IMR-90 (cell line): ENCODE measurements at regions not wholly inside any gene's neighbourhood (a gene's known extent, or its start where the extent isn't known, plus 50 kb on each side); places are given as distances from the start of the nearest gene placed in this dataset.

Experiments
- ATAC-seq: fragments of 200-7000 bp; cut with Tn5 transposase; 2 replicates; pipeline ENCODE4 v1.9.1; 2020; ENCODE audit warnings: low read depth, mild to moderate bottlenecking, moderate library complexity
- BruUV-seq: library from RNA; stranded (reverse); fragments of 400-500 nt; replicated peaks from 2 replicates; lab custom pipeline; 2021; lab: Mats Ljungman, UMichigan
- CTCF ChIA-PET: fragments of 300-600 bp; formaldehyde crosslinking; extraction: SDS; loops from one replicate; lab custom pipeline; 2021; ENCODE audit warnings: antibody characterized with exemption; lab: Yijun Ruan, JAX
- POLR2A ChIA-PET: fragments of 300-600 bp; sonication (Branson Sonifier 250); formaldehyde crosslinking; loops from one replicate; lab custom pipeline; 2022; ENCODE audit warnings: antibody characterized with exemption; ENCODE audit not compliant: unreplicated experiment; lab: Charles Lee
- DNase-seq: peaks from one replicate; pipeline ENCODE4 v3.0.0; 2013
- H2AFZ ChIP-seq: replicated peaks from 2 replicates; pipeline ENCODE3; 2013; ENCODE audit warnings: low read length, mild to moderate bottlenecking; ENCODE audit not compliant: poor library complexity
- H2AK5ac ChIP-seq: 2 replicates; pipeline ENCODE4 v1.6.1; 2013; ENCODE audit warnings: low read depth, low read length, inconsistent platforms
- H2AK9ac ChIP-seq: replicated peaks from 2 replicates; pipeline ENCODE3; 2013; ENCODE audit warnings: mild to moderate bottlenecking, low read depth, low read length, moderate library complexity; ENCODE audit not compliant: poor library complexity
- H2BK120ac ChIP-seq: 2 replicates; pipeline ENCODE4 v1.6.1; 2013; ENCODE audit warnings: low read depth, low read length, inconsistent platforms
- H2BK15ac ChIP-seq: 3 replicates; pipeline ENCODE4 v1.6.1; 2013; ENCODE audit warnings: low read depth, low read length, inconsistent platforms
- H2BK20ac ChIP-seq: 2 replicates; pipeline ENCODE4 v1.6.1; 2013; ENCODE audit warnings: low read depth, mild to moderate bottlenecking, inconsistent platforms, low read length, moderate library complexity
- H2BK5ac ChIP-seq: 2 replicates; pipeline ENCODE4 v1.6.1; 2013; ENCODE audit warnings: mild to moderate bottlenecking, low read depth, low read length, inconsistent platforms; ENCODE audit not compliant: poor library complexity, severe bottlenecking
- H3K14ac ChIP-seq: replicated peaks from 2 replicates; pipeline ENCODE4 v1.6.1; 2013; ENCODE audit warnings: low read depth, low read length, inconsistent platforms
- H3K18ac ChIP-seq: 2 replicates; pipeline ENCODE4 v1.6.1; 2013; ENCODE audit warnings: low read depth, low read length, control low read depth
- H3K23ac ChIP-seq: 2 replicates; pipeline ENCODE4 v1.6.1; 2013; ENCODE audit warnings: low read depth, low read length, inconsistent platforms
- H3K27ac ChIP-seq: 2 replicates; pipeline ENCODE4 v1.5.1; 2013; ENCODE audit warnings: mild to moderate bottlenecking, control low read depth, low read length; ENCODE audit not compliant: insufficient read depth
- H3K27me3 ChIP-seq: 2 replicates; pipeline ENCODE4 v1.6.1; 2013; ENCODE audit warnings: low read length; ENCODE audit not compliant: control insufficient read depth, insufficient read depth
- H3K36me3 ChIP-seq: 2 replicates; pipeline ENCODE4 v1.6.1; 2013; ENCODE audit warnings: low read length, mixed read lengths; ENCODE audit not compliant: control insufficient read depth, insufficient read depth
- H3K4ac ChIP-seq: 2 replicates; pipeline ENCODE4 v1.6.1; 2013; ENCODE audit warnings: low read depth, low read length, inconsistent platforms
- H3K4me1 ChIP-seq: 2 replicates; pipeline ENCODE4 v1.6.1; 2013; ENCODE audit warnings: low read length, mixed read lengths; ENCODE audit not compliant: control insufficient read depth, insufficient read depth
- H3K4me2 ChIP-seq: 2 replicates; pipeline ENCODE4 v1.6.1; 2013; ENCODE audit warnings: low read depth, mild to moderate bottlenecking, control low read depth, low read length, moderate library complexity
- H3K4me3 ChIP-seq: 2 replicates; pipeline ENCODE4 v1.5.1; 2013; ENCODE audit warnings: low read depth, mild to moderate bottlenecking, control low read depth, low read length, moderate library complexity; ENCODE audit not compliant: insufficient read depth
- H3K56ac ChIP-seq: 2 replicates; pipeline ENCODE4 v1.6.1; 2013; ENCODE audit warnings: low read length, inconsistent platforms; ENCODE audit not compliant: insufficient read depth; ENCODE audit errors: extremely low read depth
- H3K79me1 ChIP-seq, 2 experiments: 2 replicates each; pipeline ENCODE4 v1.6.1; 2013; ENCODE audit warnings: low read length in 2 of 2, inconsistent platforms in 1 of 2, low read depth in 1 of 2
- H3K9ac ChIP-seq: 2 replicates; pipeline ENCODE4 v1.6.1; 2013; ENCODE audit warnings: low read depth, low read length, control low read depth
- H3K9me1 ChIP-seq: 2 replicates; pipeline ENCODE4 v1.6.1; 2013; ENCODE audit warnings: low read length, inconsistent platforms; ENCODE audit not compliant: insufficient read depth
- H3K9me3 ChIP-seq: 2 replicates; pipeline ENCODE4 v1.6.1; 2013; ENCODE audit warnings: low read length; ENCODE audit not compliant: control insufficient read depth, insufficient read depth
- H4K20me1 ChIP-seq: 2 replicates; pipeline ENCODE4 v1.6.1; 2013; ENCODE audit warnings: low read length, inconsistent platforms; ENCODE audit not compliant: insufficient read depth
- H4K5ac ChIP-seq: 2 replicates; pipeline ENCODE4 v1.6.1; 2013; ENCODE audit warnings: mild to moderate bottlenecking, low read depth, low read length, control low read depth
- H4K8ac ChIP-seq, 2 experiments: 2 replicates each; pipeline ENCODE4 v1.6.1; 2013; ENCODE audit warnings: low read depth in 2 of 2, low read length in 2 of 2, control low read depth in 1 of 2, inconsistent platforms in 1 of 2
- H4K91ac ChIP-seq: 2 replicates; pipeline ENCODE4 v1.6.1; 2013; ENCODE audit warnings: low read depth, low read length, inconsistent platforms; ENCODE audit not compliant: insufficient read depth
- BHLHE40 ChIP-seq: fragments of 150-350 bp; IDR thresholded peaks from 2 replicates; pipeline ENCODE4 v1.6.1; 2016; ENCODE audit warnings: mild to moderate bottlenecking, low read depth, low read length
- CEBPB ChIP-seq: IDR thresholded peaks from 2 replicates; pipeline ENCODE4 v1.6.1; 2012; ENCODE audit warnings: low read depth, low read length, improper control_type of control experiment
- MAZ ChIP-seq: IDR thresholded peaks from 2 replicates; pipeline ENCODE4 v1.6.1; 2012; ENCODE audit warnings: low read depth, mild to moderate bottlenecking, low read length, improper control_type of control experiment, moderate library complexity, borderline replicate concordance
- MXI1 ChIP-seq: IDR thresholded peaks from 2 replicates; pipeline ENCODE4 v1.6.1; 2012; ENCODE audit warnings: low read depth, mild to moderate bottlenecking, low read length, moderate library complexity, borderline replicate concordance
- NFE2L2 ChIP-seq: fragments of 150-350 bp; IDR thresholded peaks from 2 replicates; pipeline ENCODE4 v1.6.1; 2016; ENCODE audit warnings: low read depth, mild to moderate bottlenecking, low read length
- POLR2A ChIP-seq: IDR thresholded peaks from 2 replicates; pipeline ENCODE4 v1.6.1; 2012; ENCODE audit warnings: mild to moderate bottlenecking, low read depth, low read length
- RCOR1 ChIP-seq: IDR thresholded peaks from 2 replicates; pipeline ENCODE4 v1.6.1; 2012; ENCODE audit warnings: mild to moderate bottlenecking, low read length, improper control_type of control experiment; ENCODE audit not compliant: insufficient replicate concordance
- RFX5 ChIP-seq: IDR thresholded peaks from 2 replicates; pipeline ENCODE4 v1.8.0; 2012; ENCODE audit warnings: low read depth, mild to moderate bottlenecking, low read length, moderate library complexity
- SMC3 ChIP-seq: fragments of 150-350 bp; IDR thresholded peaks from 2 replicates; pipeline ENCODE4 v1.6.1; 2016; ENCODE audit warnings: low read depth, mild to moderate bottlenecking, antibody characterized with exemption, low read length, moderate library complexity
- dilution Hi-C: fragments of 300-500 bp; cut with HindIII; formaldehyde crosslinking; loops from one replicate; pipeline ENCODE4 v1.14.3; 2018; ENCODE audit warnings: low sequenced_read_pairs; ENCODE audit not compliant: unreplicated experiment
- in situ Hi-C: fragments of 300-500 bp; cut with MboI; formaldehyde crosslinking; loops from 3 replicates; pipeline ENCODE4 v1.14.3; 2019; ENCODE audit warnings: low sequenced_read_pairs, inconsistent platforms, mixed read lengths
- intact Hi-C: fragments of 100-400 bp; cut with micrococcal nuclease; formaldehyde crosslinking; loops from 2 replicates; pipeline ENCODE4 v1.10.0; 2022
- TF ChIP-seq, protein P1 (sequence below): conservative IDR thresholded peaks from 2 replicates; pipeline ENCODE4 v1.5.1; 2012; ENCODE audit warnings: mild to moderate bottlenecking, low read depth, low read length, improper control_type of control experiment
- TF ChIP-seq, protein P2 (sequence below): fragments of 150-350 bp; IDR thresholded peaks from 2 replicates; pipeline ENCODE4 v1.6.1; 2017; ENCODE audit warnings: mild to moderate bottlenecking, antibody characterized with exemption, low read length, low read depth
- TF ChIP-seq, protein P3 (sequence below): fragments of 150-350 bp; IDR thresholded peaks from 2 replicates; pipeline ENCODE4 v1.6.1; 2016; ENCODE audit warnings: low read depth, mild to moderate bottlenecking, low read length, moderate library complexity, borderline replicate concordance

DNA sequence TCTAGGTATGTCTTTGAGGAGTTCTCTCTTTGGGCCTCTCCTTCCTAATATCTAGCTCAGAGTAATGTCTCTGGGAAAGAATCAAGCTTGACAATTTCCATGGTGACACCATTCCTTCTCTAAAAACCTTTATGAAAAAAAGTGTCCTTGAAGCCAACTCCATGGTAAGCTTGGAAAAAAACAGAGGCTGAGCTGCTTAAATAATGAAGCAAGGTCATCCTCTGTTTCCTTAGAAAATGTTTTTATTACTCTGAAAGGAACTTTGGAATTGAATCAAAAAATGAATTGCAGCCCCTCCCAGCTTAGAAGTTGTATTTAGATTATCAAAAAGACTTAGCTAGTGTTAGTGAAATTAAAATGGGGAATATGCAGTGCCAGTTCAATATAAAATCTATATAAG is 166.1 kb upstream of the KITLG start:
- Histone ChIP-seq H3K27ac (no peak overlapping the region), H3K18ac (no peak overlapping the region), H4K8ac (no peak overlapping the region), H3K4me2 (no peak overlapping the region), H2AK9ac (no peak overlapping the region), H3K4ac (no peak overlapping the region), H2BK20ac (no peak overlapping the region), H3K4me1 (no peaks in the 10 kb centered on the region), H3K23ac (no peak overlapping the region), H3K9me3 (no peaks in the 10 kb centered on the region), H3K9me1 (no peaks in the 10 kb centered on the region), H2AK5ac (no peak overlapping the region), H4K91ac (no peak overlapping the region), H2BK120ac (no peak overlapping the region), H2BK5ac (no peak overlapping the region), H3K9ac (no peak overlapping the region), H2BK15ac (no peak overlapping the region), H4K20me1 (no peaks in the 10 kb centered on the region), H4K5ac (no peak overlapping the region), H3K14ac (no peak overlapping the region), H3K27me3 (no peaks in the 10 kb centered on the region), H3K36me3 (no peaks in the 10 kb centered on the region), H2AFZ (no peak overlapping the region), H3K4me3 (no peak overlapping the region), H3K56ac (no peak overlapping the region), H3K79me1 (no peaks in the 10 kb centered on the region)
- in situ Hi-C loops (no loop called here), dilution Hi-C loops (no loop called here), intact Hi-C loops (no loop called here)
- no TSS peak for BruUV-seq
- TF ChIP-seq MXI1 (no peak), NFE2L2 (no peak), BHLHE40 (no peak), SMC3 (no peak), CEBPB (no peak), RFX5 (no peak), POLR2A (no peak), MAZ (no peak), RCOR1 (no peak)
- TF ChIP-seq, protein P1, sequence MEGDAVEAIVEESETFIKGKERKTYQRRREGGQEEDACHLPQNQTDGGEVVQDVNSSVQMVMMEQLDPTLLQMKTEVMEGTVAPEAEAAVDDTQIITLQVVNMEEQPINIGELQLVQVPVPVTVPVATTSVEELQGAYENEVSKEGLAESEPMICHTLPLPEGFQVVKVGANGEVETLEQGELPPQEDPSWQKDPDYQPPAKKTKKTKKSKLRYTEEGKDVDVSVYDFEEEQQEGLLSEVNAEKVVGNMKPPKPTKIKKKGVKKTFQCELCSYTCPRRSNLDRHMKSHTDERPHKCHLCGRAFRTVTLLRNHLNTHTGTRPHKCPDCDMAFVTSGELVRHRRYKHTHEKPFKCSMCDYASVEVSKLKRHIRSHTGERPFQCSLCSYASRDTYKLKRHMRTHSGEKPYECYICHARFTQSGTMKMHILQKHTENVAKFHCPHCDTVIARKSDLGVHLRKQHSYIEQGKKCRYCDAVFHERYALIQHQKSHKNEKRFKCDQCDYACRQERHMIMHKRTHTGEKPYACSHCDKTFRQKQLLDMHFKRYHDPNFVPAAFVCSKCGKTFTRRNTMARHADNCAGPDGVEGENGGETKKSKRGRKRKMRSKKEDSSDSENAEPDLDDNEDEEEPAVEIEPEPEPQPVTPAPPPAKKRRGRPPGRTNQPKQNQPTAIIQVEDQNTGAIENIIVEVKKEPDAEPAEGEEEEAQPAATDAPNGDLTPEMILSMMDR = no peak
- TF ChIP-seq, protein P2, sequence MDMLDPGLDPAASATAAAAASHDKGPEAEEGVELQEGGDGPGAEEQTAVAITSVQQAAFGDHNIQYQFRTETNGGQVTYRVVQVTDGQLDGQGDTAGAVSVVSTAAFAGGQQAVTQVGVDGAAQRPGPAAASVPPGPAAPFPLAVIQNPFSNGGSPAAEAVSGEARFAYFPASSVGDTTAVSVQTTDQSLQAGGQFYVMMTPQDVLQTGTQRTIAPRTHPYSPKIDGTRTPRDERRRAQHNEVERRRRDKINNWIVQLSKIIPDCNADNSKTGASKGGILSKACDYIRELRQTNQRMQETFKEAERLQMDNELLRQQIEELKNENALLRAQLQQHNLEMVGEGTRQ = no peak
- TF ChIP-seq, protein P3, sequence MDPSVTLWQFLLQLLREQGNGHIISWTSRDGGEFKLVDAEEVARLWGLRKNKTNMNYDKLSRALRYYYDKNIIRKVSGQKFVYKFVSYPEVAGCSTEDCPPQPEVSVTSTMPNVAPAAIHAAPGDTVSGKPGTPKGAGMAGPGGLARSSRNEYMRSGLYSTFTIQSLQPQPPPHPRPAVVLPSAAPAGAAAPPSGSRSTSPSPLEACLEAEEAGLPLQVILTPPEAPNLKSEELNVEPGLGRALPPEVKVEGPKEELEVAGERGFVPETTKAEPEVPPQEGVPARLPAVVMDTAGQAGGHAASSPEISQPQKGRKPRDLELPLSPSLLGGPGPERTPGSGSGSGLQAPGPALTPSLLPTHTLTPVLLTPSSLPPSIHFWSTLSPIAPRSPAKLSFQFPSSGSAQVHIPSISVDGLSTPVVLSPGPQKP = no peak
- CTCF ChIA-PET = interaction anchor here (0.7 kb wide), 1 partner anchor 132 kb away, joined by 3 read pairs; no protein-coding TSS in a partner anchor
- ATAC-seq (no peak), DNase-seq (no peak)
- POLR2A ChIA-PET = no interaction called here
